ENCODE measurements at regions not wholly inside any gene's neighbourhood (a gene's known extent, or its start where the extent isn't known, plus 50 kb on each side); places are given as distances from the start of the nearest gene placed in this dataset.
"Not testable (repeated sequence)": the region's sequence is repeated elsewhere in the genome, so short reads cannot be mapped to it uniquely, and the experiment has no call there.

- DNase-seq (ENCODE audit: low read depth) = no peak
Measured at GRCh38 chr1:208943291-208943690, 640.2 kb upstream of the CAMK1G start.

GRCh38 chr1:208944981-208945451, 638.5 kb upstream of the CAMK1G start:
- DNase-seq (ENCODE audit: low read depth) = peak; percentile 12

- DNase-seq (ENCODE audit: low read depth) = peak; percentile 63
Measured at GRCh38 chr1:208950206-208950605, 633.3 kb upstream of the CAMK1G start.

- DNase-seq (ENCODE audit: low read depth) = no peak
Measured at GRCh38 chr1:208951026-208951525, 632.4 kb upstream of the CAMK1G start.

GRCh38 chr1:208951908-208952307, 631.6 kb upstream of the CAMK1G start:
- peak; percentile 78 for DNase-seq (ENCODE audit: low read depth)

GRCh38 chr1:208962867-208963266, 620.6 kb upstream of the CAMK1G start:
- DNase-seq (ENCODE audit: low read depth) = peak; percentile 34

- no peak for DNase-seq (ENCODE audit: low read depth)
Measured at GRCh38 chr1:208965351-208965750, 618.2 kb upstream of the CAMK1G start.

- DNase-seq (ENCODE audit: low read depth) = no peak
Measured at GRCh38 chr1:208967334-208967733, 616.2 kb upstream of the CAMK1G start.

GRCh38 chr1:208974717-208975116, 608.8 kb upstream of the CAMK1G start:
- no peak for DNase-seq (ENCODE audit: low read depth)

- no peak for DNase-seq (ENCODE audit: low read depth)
Measured at GRCh38 chr1:208975456-208975855, 608.1 kb upstream of the CAMK1G start.

GRCh38 chr1:208977012-208977411, 606.5 kb upstream of the CAMK1G start:
- no peak for DNase-seq (ENCODE audit: low read depth)

GRCh38 chr1:208977638-208978256, 605.8 kb upstream of the CAMK1G start:
- no peak for DNase-seq (ENCODE audit: low read depth)

- no peak for DNase-seq (ENCODE audit: low read depth)
Measured at GRCh38 chr1:208979776-208980175, 603.7 kb upstream of the CAMK1G start.

GRCh38 chr1:208980605-208981004, 602.9 kb upstream of the CAMK1G start:
- DNase-seq (ENCODE audit: low read depth) = no peak

GRCh38 chr1:208985231-208985630, 598.3 kb upstream of the CAMK1G start:
- DNase-seq (ENCODE audit: low read depth) = no peak

- DNase-seq (ENCODE audit: low read depth) = peak; percentile 72
Measured at GRCh38 chr1:208988811-208989222, 594.7 kb upstream of the CAMK1G start.

- no peak for DNase-seq (ENCODE audit: low read depth)
Measured at GRCh38 chr1:208990456-208990855, 593.1 kb upstream of the CAMK1G start.

- not testable (repeated sequence) for DNase-seq (ENCODE audit: low read depth)
Measured at GRCh38 chr1:208997053-208997452, 586.5 kb upstream of the CAMK1G start.

- DNase-seq (ENCODE audit: low read depth) = peak; percentile 36
Measured at GRCh38 chr1:208997726-208998312, 585.7 kb upstream of the CAMK1G start.

GRCh38 chr1:209008586-209008985, 574.9 kb upstream of the CAMK1G start:
- no peak for DNase-seq (ENCODE audit: low read depth)

- DNase-seq (ENCODE audit: low read depth) = no peak
Measured at GRCh38 chr1:209010475-209011230, 572.9 kb upstream of the CAMK1G start.

GRCh38 chr1:209012443-209013196, 570.9 kb upstream of the CAMK1G start:
- DNase-seq (ENCODE audit: low read depth) = no peak

Data from EH (cell line).